HFFc6 (cell line): ENCODE measurements at regions not wholly inside any gene's neighbourhood (a gene's known extent, or its start where the extent isn't known, plus 50 kb on each side); places are given as distances from the start of the nearest gene placed in this dataset.

Experiments used
- DNase-seq: peaks from one replicate; pipeline ENCODE4 v3.0.0-alpha.2; 2018
- H3K27ac Mint-ChIP-seq: 2 replicates; pipeline ENCODE4 v1.8.0; 2020; ENCODE audit warnings: mild to moderate bottlenecking, mixed read lengths
- H3K27me3 Mint-ChIP-seq: 2 replicates; pipeline ENCODE4 v1.8.0; 2021; ENCODE audit warnings: mild to moderate bottlenecking, moderate library complexity, mixed read lengths; ENCODE audit not compliant: insufficient read depth
- H3K36me3 Mint-ChIP-seq: 2 replicates; pipeline ENCODE4 v1.8.0; 2021; ENCODE audit warnings: low read depth, mixed read lengths
- H3K4me1 Mint-ChIP-seq: 2 replicates; pipeline ENCODE4 v1.8.0; 2020; ENCODE audit warnings: low read depth, mixed read lengths
- H3K4me3 Mint-ChIP-seq: 2 replicates; pipeline ENCODE4 v1.8.0; 2020; ENCODE audit warnings: mild to moderate bottlenecking, moderate library complexity, mixed read lengths
- H3K9me3 Mint-ChIP-seq: 2 replicates; pipeline ENCODE4 v1.8.0; 2020; ENCODE audit warnings: mild to moderate bottlenecking, mixed read lengths
- TF ChIP-seq, protein P1 (sequence below): fragments of 200-600 bp; sonication (generic); IDR thresholded peaks from 2 replicates; pipeline ENCODE4 v1.5.0; 2021; ENCODE audit warnings: antibody characterized with exemption, mild to moderate bottlenecking

GRCh38 chr11:92753161-92753560 is 216.3 kb upstream of the MTNR1B start:
- Mint-ChIP-seq H3K36me3 (no peaks in the 10 kb centered on the region), H3K27me3 (no peaks in the 10 kb centered on the region), H3K4me1 (no peaks in the 10 kb centered on the region), H3K9me3 (peaks cover 13% of the 10 kb centered on the region), H3K4me3 (no peak overlapping the region), H3K27ac (no peak overlapping the region)
- DNase-seq = no peak
- TF ChIP-seq, protein P1, sequence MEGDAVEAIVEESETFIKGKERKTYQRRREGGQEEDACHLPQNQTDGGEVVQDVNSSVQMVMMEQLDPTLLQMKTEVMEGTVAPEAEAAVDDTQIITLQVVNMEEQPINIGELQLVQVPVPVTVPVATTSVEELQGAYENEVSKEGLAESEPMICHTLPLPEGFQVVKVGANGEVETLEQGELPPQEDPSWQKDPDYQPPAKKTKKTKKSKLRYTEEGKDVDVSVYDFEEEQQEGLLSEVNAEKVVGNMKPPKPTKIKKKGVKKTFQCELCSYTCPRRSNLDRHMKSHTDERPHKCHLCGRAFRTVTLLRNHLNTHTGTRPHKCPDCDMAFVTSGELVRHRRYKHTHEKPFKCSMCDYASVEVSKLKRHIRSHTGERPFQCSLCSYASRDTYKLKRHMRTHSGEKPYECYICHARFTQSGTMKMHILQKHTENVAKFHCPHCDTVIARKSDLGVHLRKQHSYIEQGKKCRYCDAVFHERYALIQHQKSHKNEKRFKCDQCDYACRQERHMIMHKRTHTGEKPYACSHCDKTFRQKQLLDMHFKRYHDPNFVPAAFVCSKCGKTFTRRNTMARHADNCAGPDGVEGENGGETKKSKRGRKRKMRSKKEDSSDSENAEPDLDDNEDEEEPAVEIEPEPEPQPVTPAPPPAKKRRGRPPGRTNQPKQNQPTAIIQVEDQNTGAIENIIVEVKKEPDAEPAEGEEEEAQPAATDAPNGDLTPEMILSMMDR = no peak

DNA sequence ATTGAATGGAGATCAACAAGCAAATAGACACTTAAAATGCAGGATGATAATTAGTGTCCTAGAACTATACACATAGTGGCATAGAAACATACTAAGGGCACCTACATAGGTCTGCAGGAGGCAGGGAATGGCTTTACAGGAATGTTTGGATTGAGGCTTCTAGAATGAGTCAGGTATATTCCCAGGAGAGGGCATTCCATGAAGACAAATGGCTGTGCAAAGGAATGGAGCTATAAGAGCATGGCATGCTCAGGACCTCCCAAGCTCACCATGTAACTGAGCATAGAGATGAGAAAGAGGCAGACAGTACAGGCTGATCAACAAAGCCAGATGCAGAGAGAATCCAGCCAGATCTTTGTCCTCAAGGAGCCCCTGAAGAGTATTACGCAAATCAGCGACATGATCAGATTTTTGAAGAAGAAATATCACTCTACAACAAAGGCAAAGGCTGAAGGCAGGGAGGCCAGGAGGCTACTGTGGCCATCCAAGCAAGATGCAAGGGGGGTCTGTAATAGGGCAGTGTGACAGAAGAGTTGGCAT is 211.1 kb upstream of the MTNR1B start:
- no peaks in the 10 kb centered on the region for H3K36me3 Mint-ChIP-seq
- H3K9me3 Mint-ChIP-seq = peaks cover 12% of the 10 kb centered on the region; the same call in 1 of the 2 replicates
- no peaks in the 10 kb centered on the region for H3K4me1 Mint-ChIP-seq
- DNase-seq = no peak
- H3K27ac Mint-ChIP-seq = no peak overlapping the region
- H3K27me3 Mint-ChIP-seq = no peaks in the 10 kb centered on the region
- TF ChIP-seq, protein P1 = no peak
- no peak overlapping the region for H3K4me3 Mint-ChIP-seq

DNA sequence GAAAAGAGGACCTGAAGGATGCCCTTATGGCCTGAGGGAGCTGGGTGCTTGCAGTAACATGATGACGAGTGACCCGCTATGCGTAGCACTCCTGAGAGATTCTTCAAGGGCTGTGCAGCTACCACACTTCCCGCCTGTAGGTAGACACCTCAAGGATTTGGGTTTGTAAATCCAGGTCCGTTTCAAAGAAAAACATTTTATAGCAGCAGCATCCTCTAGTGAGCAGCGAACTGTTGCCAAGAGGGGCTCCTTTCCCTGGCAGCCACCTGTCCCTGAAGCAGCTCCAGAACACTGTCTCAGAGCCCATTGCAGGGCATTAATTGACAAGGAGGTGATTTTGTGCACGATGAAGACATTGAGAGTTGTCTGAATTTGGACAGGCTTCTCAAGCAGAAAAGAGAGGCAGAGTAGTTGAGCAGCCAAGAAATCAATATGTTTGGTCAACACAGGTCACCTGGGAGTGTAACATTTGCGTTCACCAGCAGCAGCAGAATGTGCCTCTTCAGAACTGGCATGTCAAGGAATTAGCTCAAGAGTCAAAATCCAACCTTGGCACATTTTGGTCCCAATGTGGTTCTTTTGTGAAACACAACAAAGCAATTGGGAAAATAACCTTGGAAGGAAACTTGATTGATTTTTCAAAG is 209.8 kb upstream of the MTNR1B start:
- no peaks in the 10 kb centered on the region for H3K27me3 Mint-ChIP-seq
- H3K27ac Mint-ChIP-seq = no peak overlapping the region
- TF ChIP-seq, protein P1 = no peak
- no peak for DNase-seq
- H3K9me3 Mint-ChIP-seq = peaks cover 19% of the 10 kb centered on the region
- no peaks in the 10 kb centered on the region for H3K36me3 Mint-ChIP-seq
- no peak overlapping the region for H3K4me3 Mint-ChIP-seq
- H3K4me1 Mint-ChIP-seq = no peaks in the 10 kb centered on the region

DNA sequence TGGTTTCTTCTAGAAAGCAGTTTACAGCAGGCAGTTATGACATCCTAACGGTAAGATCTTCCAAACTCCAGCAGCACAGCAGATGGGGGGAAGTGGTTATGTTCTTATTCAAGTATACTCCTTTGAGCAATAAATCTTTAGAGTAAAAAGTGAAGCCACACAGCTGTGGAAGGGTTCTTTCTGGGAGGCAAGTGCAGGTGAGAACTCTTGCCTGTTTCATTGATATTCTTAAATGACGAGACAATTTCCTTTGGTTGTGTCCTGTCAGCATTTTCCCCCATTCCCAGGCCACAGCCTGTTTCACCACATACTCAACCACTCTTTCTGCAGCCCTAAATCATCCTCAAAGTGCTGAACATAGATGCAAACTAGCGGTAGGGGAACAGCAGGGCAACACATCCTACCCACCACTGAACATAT is 207.3 kb upstream of the MTNR1B start:
- no peaks in the 10 kb centered on the region for H3K36me3 Mint-ChIP-seq
- H3K27me3 Mint-ChIP-seq = no peaks in the 10 kb centered on the region
- no peak overlapping the region for H3K4me3 Mint-ChIP-seq
- no peak overlapping the region for H3K27ac Mint-ChIP-seq
- peaks cover 20% of the 10 kb centered on the region for H3K9me3 Mint-ChIP-seq
- H3K4me1 Mint-ChIP-seq = no peaks in the 10 kb centered on the region
- no peak for DNase-seq
- TF ChIP-seq, protein P1 = no peak

GRCh38 chr11:92763336-92763735 is 206.1 kb upstream of the MTNR1B start:
- Mint-ChIP-seq H3K4me3 (no peak overlapping the region), H3K9me3 (peaks cover 20% of the 10 kb centered on the region), H3K36me3 (peaks cover 7% of the 10 kb centered on the region; the same call in 1 of the 2 replicates), H3K27ac (no peak overlapping the region), H3K4me1 (no peaks in the 10 kb centered on the region), H3K27me3 (no peaks in the 10 kb centered on the region)
- TF ChIP-seq, protein P1 = no peak
- DNase-seq = no peak
